A549 (cell line): ENCODE measurements at regions not wholly inside any gene's neighbourhood (a gene's known extent, or its start where the extent isn't known, plus 50 kb on each side); places are given as distances from the start of the nearest gene placed in this dataset.

Experiments
- ATAC-seq, 2 experiments: fragments of 200-7000 bp in 1 of 2; fragments of >200 bp in 1 of 2; cut with Nextera tagmentation in 1 of 2; cut with Tn5 transposase in 1 of 2; 3 replicates each; pipeline versions ENCODE4 v1.8.0 to v1.9.1; 2018 to 2020; ENCODE audit warnings: mild to moderate bottlenecking in 1 of 2, moderate library complexity in 1 of 2
- CTCF ChIA-PET: fragments of 300-600 bp; sonication (Branson Sonifier 250); formaldehyde crosslinking; extraction: SDS; loops from one replicate; lab custom pipeline; 2021; ENCODE audit warnings: antibody characterized with exemption, inconsistent platforms; lab: Yijun Ruan, JAX
- POLR2A ChIA-PET: fragments of 350-600 bp; formaldehyde crosslinking; extraction: SDS; loops from one replicate; lab custom pipeline; 2021; ENCODE audit warnings: antibody characterized with exemption, inconsistent platforms; lab: Yijun Ruan, JAX
- DNase-seq, 2 experiments: peaks; one replicate each; pipeline versions ENCODE4 v3.0.0 to v3.0.0-alpha.2; 2011 to 2016; ENCODE audit warnings: low read depth in 1 of 2, low spot score in 1 of 2
- FAIRE-seq: peaks from 2 replicates; lab custom pipeline; 2011; peaks lifted over from hg19 to GRCh38; lab: Jason Lieb, UNC
- H3K27ac ChIP-seq, 2 experiments: fragments of >200 bp; sonication (Bioruptor Twin); formaldehyde crosslinking; 3 replicates each; pipeline ENCODE4 v1.5.1; 2016 to 2017
- H3K4me1 ChIP-seq: fragments of >200 bp; sonication (Bioruptor Twin); formaldehyde crosslinking; 3 replicates; pipeline ENCODE4 v1.6.1; 2016
- H3K4me2 ChIP-seq: fragments of >200 bp; sonication (Bioruptor Twin); formaldehyde crosslinking; 3 replicates; pipeline ENCODE4 v1.6.1; 2016
- H3K4me3 ChIP-seq: fragments of >200 bp; sonication (Bioruptor Twin); formaldehyde crosslinking; 3 replicates; pipeline ENCODE4 v1.5.1; 2016
- H3K9me3 ChIP-seq: fragments of >200 bp; sonication (Bioruptor Twin); formaldehyde crosslinking; 3 replicates; pipeline ENCODE4 v1.6.1; 2016
- BCL3 ChIP-seq: fragments of >200 bp; sonication (Bioruptor Twin); formaldehyde crosslinking; IDR thresholded peaks from 3 replicates; pipeline ENCODE4 v1.6.1; 2016
- BHLHE40 ChIP-seq: IDR thresholded peaks from 2 replicates; pipeline ENCODE4 v1.6.1; 2012; ENCODE audit warnings: low read depth, low read length, inconsistent platforms
- CHD4 ChIP-seq: fragments of 200-600 bp; sonication (generic); IDR thresholded peaks from 2 replicates; pipeline ENCODE4 v1.6.1; 2016; ENCODE audit warnings: antibody characterized with exemption, mild to moderate bottlenecking, borderline replicate concordance
- EHF ChIP-seq: fragments of 250-450 bp; sonication (Bioruptor Pico); IDR thresholded peaks from 2 replicates; pipeline ENCODE4 v1.5.0; 2020; ENCODE audit warnings: mild to moderate bottlenecking
- ELK1 ChIP-seq: fragments of 150-350 bp; IDR thresholded peaks from 2 replicates; pipeline ENCODE4 v1.6.1; 2014; ENCODE audit warnings: low read depth, mild to moderate bottlenecking, low read length
- EP300 ChIP-seq, 2 experiments: fragments of >200 bp; sonication (Bioruptor Twin); formaldehyde crosslinking; IDR thresholded peaks; 2 replicates in 1 of 2; 3 replicates in 1 of 2; pipeline ENCODE4 v1.6.1; 2016 to 2017
- GATA3 ChIP-seq: IDR thresholded peaks from 2 replicates; pipeline ENCODE4 v1.6.1; 2012; ENCODE audit warnings: borderline replicate concordance
- HMGXB4 ChIP-seq: fragments of 250-450 bp; sonication (Bioruptor Pico); IDR thresholded peaks from 2 replicates; pipeline ENCODE4 v1.5.0; 2021; ENCODE audit warnings: mild to moderate bottlenecking, moderate library complexity, borderline replicate concordance
- HOXA7 ChIP-seq: fragments of 250-450 bp; sonication (Bioruptor Pico); IDR thresholded peaks from 2 replicates; pipeline ENCODE4 v1.5.0; 2020; ENCODE audit warnings: mild to moderate bottlenecking, moderate library complexity
- JUNB ChIP-seq: fragments of >200 bp; sonication (Bioruptor Twin); formaldehyde crosslinking; IDR thresholded peaks from 2 replicates; pipeline ENCODE4 v1.6.1; 2016
- KDM5A ChIP-seq: fragments of 200-600 bp; sonication (generic); IDR thresholded peaks from 2 replicates; pipeline ENCODE4 v1.6.1; 2016; ENCODE audit warnings: antibody characterized with exemption, mild to moderate bottlenecking
- MAX ChIP-seq: IDR thresholded peaks from 2 replicates; pipeline ENCODE4 v1.6.1; 2012
- NR3C1 ChIP-seq: fragments of >200 bp; sonication (Bioruptor Twin); formaldehyde crosslinking; IDR thresholded peaks from 3 replicates; pipeline ENCODE4 v1.6.1; 2017
- PHF8 ChIP-seq: fragments of 200-600 bp; sonication (generic); IDR thresholded peaks from 2 replicates; pipeline ENCODE4 v1.6.1; 2016; ENCODE audit warnings: low read depth, mild to moderate bottlenecking, antibody characterized with exemption, moderate library complexity, borderline replicate concordance
- RFX5 ChIP-seq: fragments of 450-650 bp; IDR thresholded peaks from 2 replicates; pipeline ENCODE4 v1.7.1; 2014; ENCODE audit warnings: antibody characterized with exemption, mild to moderate bottlenecking, moderate library complexity
- SMC3 ChIP-seq: fragments of >200 bp; sonication (Bioruptor Twin); formaldehyde crosslinking; IDR thresholded peaks from 3 replicates; pipeline ENCODE4 v1.6.1; 2018; ENCODE audit warnings: inconsistent platforms
- ZC3H11A ChIP-seq: fragments of 450-650 bp; IDR thresholded peaks from 2 replicates; pipeline ENCODE4 v1.6.1; 2014; ENCODE audit warnings: antibody characterized with exemption, mild to moderate bottlenecking
- WGBS: methylation state at CpG from one replicate; pipeline ENCODE4 v1.1.6; 2017; ENCODE audit errors: missing lambda C conversion rate; 5-methylcytosine and 5-hydroxymethylcytosine counted together

- no peak for DNase-seq
- no peak overlapping the region for H3K4me3 ChIP-seq
- ChIA-PET POLR2A (no interaction called here), CTCF (interaction anchor here (1.0 kb wide), 2 partner anchors 14 to 142 kb away, joined by 3 to 4 read pairs; no protein-coding TSS in a partner anchor)
- no peak overlapping the region for H3K27ac ChIP-seq
- no peak for FAIRE-seq
- peaks cover 10% of the 10 kb centered on the region; the same call in 1 of the 3 replicates for H3K9me3 ChIP-seq
- WGBS = 48% methylated on average over 7 of the region's 7 CpGs
- no peaks in the 10 kb centered on the region for H3K4me1 ChIP-seq
- no peak overlapping the region for H3K4me2 ChIP-seq
- ATAC-seq = no peak
- no peak for TF ChIP-seq ELK1
- TF ChIP-seq BCL3 = no peak
- no peak for TF ChIP-seq PHF8
- TF ChIP-seq, all 56 proteins: peak for 0
Observed at GRCh38 chr17:77748436-77748835, 210.1 kb upstream of the TNRC6C start.

GRCh38 chr17:77749321-77749751 lies 209.2 kb upstream of the TNRC6C start:
- 52% methylated on average over 6 of the region's 6 CpGs for WGBS
- CTCF ChIA-PET = interaction anchor here (0.8 to 1.0 kb wide), 2 partner anchors 14 to 141 kb away, joined by 3 read pairs; no protein-coding TSS in a partner anchor
- H3K27ac ChIP-seq = no peak overlapping the region
- POLR2A ChIA-PET = no interaction called here
- H3K4me3 ChIP-seq = no peak overlapping the region
- TF ChIP-seq RFX5 (no peak), HOXA7 (CRISPR knock-in tag) (no peak), EHF (CRISPR knock-in tag) (no peak), EP300 (IDR thresholded peaks at IDR 0.05) (no peak), SMC3 (no peak), JUNB (no peak), CHD4 (no peak), HMGXB4 (CRISPR knock-in tag) (no peak), BHLHE40 (no peak), KDM5A (no peak), BCL3 (no peak), NR3C1 (no peak), PHF8 (no peak), ELK1 (no peak), GATA3 (no peak), MAX (no peak), ZC3H11A (no peak)
- H3K9me3 ChIP-seq = peaks cover 11% of the 10 kb centered on the region; the same call in 2 of the 3 replicates
- no peak for DNase-seq
- no peaks in the 10 kb centered on the region for H3K4me1 ChIP-seq
- no peak; a peak in 1 of 6 replicates for ATAC-seq
- H3K4me2 ChIP-seq = no peak overlapping the region
- no peak for FAIRE-seq
